ENCODE measurements at regions not wholly inside any gene's neighbourhood (a gene's known extent, or its start where the extent isn't known, plus 50 kb on each side); places are given as distances from the start of the nearest gene placed in this dataset.

DNA sequence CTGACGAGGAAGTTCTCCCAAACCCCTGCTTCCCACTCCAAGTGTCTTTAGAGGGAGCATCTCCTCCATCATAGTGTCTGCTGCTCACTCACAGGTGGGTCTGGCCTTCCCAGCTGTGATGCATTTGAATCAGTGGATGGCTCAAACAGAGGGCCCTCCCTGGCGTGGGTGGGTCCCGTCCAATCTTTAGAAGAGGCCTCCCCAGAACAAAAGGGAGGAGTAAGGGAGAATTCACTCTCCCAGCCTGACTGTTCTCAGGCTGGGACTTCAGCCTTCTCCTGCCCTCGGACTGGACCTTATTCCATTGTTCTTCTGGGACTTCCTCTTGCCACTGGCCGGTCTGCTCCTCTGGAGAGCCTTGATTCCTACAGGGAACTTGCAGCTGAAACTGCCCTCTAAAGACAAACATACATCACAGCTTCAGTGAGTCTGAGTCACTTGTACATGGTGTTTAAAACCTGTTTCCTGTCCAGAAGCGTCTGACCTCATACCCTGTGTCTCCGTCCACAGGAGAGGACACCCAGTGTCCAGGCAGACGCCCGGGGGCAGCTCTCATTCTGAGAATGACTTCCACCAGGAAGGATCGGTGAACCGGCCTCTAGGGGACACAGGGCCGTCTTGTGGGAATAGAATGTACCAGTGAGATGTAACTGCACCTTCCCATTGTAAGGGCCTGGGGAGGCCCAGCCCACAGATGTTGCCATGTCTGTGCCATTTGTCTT lies 234.7 kb downstream of the BRD1 start (continued):
- no peak for TF ChIP-seq REST (IDR thresholded peaks at IDR 0.05; ENCODE audit: unreplicated experiment)
- TF ChIP-seq EZH2phosphoT487 (IDR thresholded peaks at IDR 0.05; ENCODE audit: unreplicated experiment), result no peak
- no peak for TF ChIP-seq CREB1 (CRISPR knock-in tag; IDR thresholded peaks at IDR 0.05; ENCODE audit: low read depth)
- TF ChIP-seq ZNF331 (CRISPR knock-in tag; IDR thresholded peaks at IDR 0.05; ENCODE audit: low read depth), result no peak
- TF ChIP-seq JUNB (IDR thresholded peaks at IDR 0.05; ENCODE audit: unreplicated experiment), result no peak
- TF ChIP-seq NANOG (IDR thresholded peaks at IDR 0.05; ENCODE audit: borderline replicate concordance), result no peak

- no peak overlapping the region for H3K4me2 ChIP-seq
- no peak overlapping the region for H3K27ac ChIP-seq (ENCODE audit: low read depth)
- H4K20me1 ChIP-seq (replicated peaks; ENCODE audit: insufficient read depth), result no peaks in the 10 kb centered on the region
- no peak overlapping the region for H3K4me3 Mint-ChIP-seq
- H3K27me3 Mint-ChIP-seq (ENCODE audit: insufficient read depth, low read depth, poor library complexity), result peaks cover 6% of the 10 kb centered on the region
- H3K4me1 ChIP-seq (ENCODE audit: insufficient read depth), result no peaks in the 10 kb centered on the region
- ATAC-seq (no peak), DNase-seq (ENCODE audit: low spot score) (no peak)
- no peaks in the 10 kb centered on the region; the same call in none of the 3 replicates for H3K9me3 Mint-ChIP-seq
- no peaks in the 10 kb centered on the region for H3K36me3 Mint-ChIP-seq (ENCODE audit: low read depth)
- H3K27me3 ChIP-seq (ENCODE audit: insufficient read depth), result no peaks in the 10 kb centered on the region
- H3F3A ChIP-seq (replicated peaks; ENCODE audit: low read depth), result no peaks in the 10 kb centered on the region
- H3K4me1 Mint-ChIP-seq, result peaks cover 4% of the 10 kb centered on the region; the same call in 1 of the 3 replicates
- no peak overlapping the region for H3K4me3 ChIP-seq
- H3K9me2 ChIP-seq (ENCODE audit: insufficient read depth), result no peaks in the 10 kb centered on the region
- H3K79me2 ChIP-seq (replicated peaks; ENCODE audit: insufficient read depth), result no peaks in the 10 kb centered on the region
- no peaks in the 10 kb centered on the region for H3K36me3 ChIP-seq (ENCODE audit: insufficient read depth)
- no peak overlapping the region for H3K27ac Mint-ChIP-seq
- H2AFZ ChIP-seq, result no peak overlapping the region
- no peak for TF ChIP-seq ETS1 (IDR thresholded peaks at IDR 0.05)
- TF ChIP-seq POLR2AphosphoS5 (IDR thresholded peaks at IDR 0.05; ENCODE audit: low read depth), result no peak
- TF ChIP-seq ZNF114 (CRISPR knock-in tag; IDR thresholded peaks at IDR 0.05), result no peak
- no peak for TF ChIP-seq CREB1 (CRISPR knock-in tag; IDR thresholded peaks at IDR 0.05; ENCODE audit: low read depth)
- no peak for TF ChIP-seq ZNF462 (CRISPR knock-in tag; IDR thresholded peaks at IDR 0.05)
- no peak for TF ChIP-seq JUNB (IDR thresholded peaks at IDR 0.05; ENCODE audit: unreplicated experiment)
- TF ChIP-seq EZH2phosphoT487 (IDR thresholded peaks at IDR 0.05; ENCODE audit: unreplicated experiment), result no peak
- no peak for TF ChIP-seq STAT1 (IDR thresholded peaks at IDR 0.05; ENCODE audit: unreplicated experiment)
Measured at GRCh38 chr22:49590851-49591445, 236.7 kb downstream of the BRD1 start.

Data from GM23338 (cell line).